Gastroesophageal sphincter (tissue), 4 donors: ENCODE measurements at regions not wholly inside any gene's neighbourhood (a gene's known extent, or its start where the extent isn't known, plus 50 kb on each side); places are given as distances from the start of the nearest gene placed in this dataset.

ENCODE experiments used
- ATAC-seq: fragments of 150-250 bp; one replicate; pipeline ENCODE4 v1.9.1; 2016; ENCODE audit warnings: mild to moderate bottlenecking, moderate library complexity
- H3K27ac ChIP-seq, 4 donors: fragments of 200-600 bp; sonication (generic) in 3 of 4; 1 replicate in 3 of 4; 2 replicates in 1 of 4; pipeline ENCODE4 v1.5.1; 2016 to 2019
- H3K27me3 ChIP-seq: fragments of 200-600 bp; sonication (generic); one replicate; pipeline ENCODE4 v1.5.1; 2019
- H3K36me3 ChIP-seq, 2 donors: fragments of 200-600 bp; sonication (generic); one replicate each; pipeline ENCODE4 v1.5.1; 2019; ENCODE audit warnings: control low read depth in 1 of 2
- H3K4me1 ChIP-seq, 3 donors: fragments of 200-600 bp; sonication (generic); 1 replicate in 2 of 3; 2 replicates in 1 of 3; pipeline ENCODE4 v1.5.1; 2016 to 2019; ENCODE audit warnings: control low read depth in 2 of 3
- H3K4me3 ChIP-seq, 2 donors: fragments of 200-600 bp; sonication (generic); one replicate each; pipeline ENCODE4 v1.5.1; 2019; ENCODE audit warnings: mild to moderate bottlenecking in 1 of 2, moderate library complexity in 1 of 2
- H3K9me3 ChIP-seq, 3 donors: fragments of 200-600 bp; sonication (generic); one replicate each; pipeline ENCODE4 v1.5.1; 2017 to 2019; ENCODE audit warnings: control low read depth in 2 of 3
- CTCF ChIP-seq, 4 experiments: fragments of 200-600 bp in 2 of 4; fragments of 450-650 bp in 2 of 4; sonication (generic) in 1 of 4; IDR thresholded peaks; one replicate each; pipeline ENCODE4 v1.5.1; 2017 to 2019; ENCODE audit warnings: antibody characterized with exemption in 4 of 4, mild to moderate bottlenecking in 2 of 4, moderate library complexity in 2 of 4
- EP300 ChIP-seq: sonication (generic); formaldehyde crosslinking; IDR thresholded peaks from one replicate; pipeline ENCODE4 v1.6.1; 2017; ENCODE audit warnings: antibody characterized with exemption, mild to moderate bottlenecking
- POLR2A ChIP-seq, 2 donors: fragments of 450-650 bp; IDR thresholded peaks; one replicate each; pipeline ENCODE4 v1.6.1; 2017; ENCODE audit warnings: antibody characterized with exemption in 2 of 2, mild to moderate bottlenecking in 2 of 2, moderate library complexity in 1 of 2
- POLR2AphosphoS5 ChIP-seq: sonication (generic); formaldehyde crosslinking; IDR thresholded peaks from one replicate; pipeline ENCODE4 v1.6.1; 2017; ENCODE audit warnings: antibody characterized with exemption
- WGBS, 2 donors: methylation state at CpG; one replicate each; pipeline ENCODE4 v1.1.5; 2018; ENCODE audit warnings: low coverage in 1 of 2; 5-methylcytosine and 5-hydroxymethylcytosine counted together

GRCh38 chr11:38221295-38221694 lies 1623.3 kb upstream of the RAG2 start:
- Histone ChIP-seq H3K9me3 (peaks cover 0 to 39% (median 0%) of the 10 kb centered on the region in 3 donors), H3K27me3 (no peaks in the 10 kb centered on the region), H3K27ac (no peak overlapping the region), H3K4me1 (no peaks in the 10 kb centered on the region), H3K4me3 (no peak overlapping the region), H3K36me3 (no peaks in the 10 kb centered on the region)
- no peak for ATAC-seq
- WGBS, 2 donors: 41 to 80% methylated on average over 2 of the region's 2 CpGs
- TF ChIP-seq CTCF (IDR thresholded peaks at IDR 0.05) (no peak), POLR2A (IDR thresholded peaks at IDR 0.05) (no peak)

- no peaks in the 10 kb centered on the region for H3K4me1 ChIP-seq
- peaks cover 0 to 24% (median 0%) of the 10 kb centered on the region in 3 donors for H3K9me3 ChIP-seq
- ATAC-seq: no peak
- no peaks in the 10 kb centered on the region for H3K36me3 ChIP-seq
- 51 to 61% methylated on average over 2 of the region's 2 CpGs for WGBS, 2 donors
- no peaks in the 10 kb centered on the region for H3K27me3 ChIP-seq
- no peak overlapping the region for H3K27ac ChIP-seq
- H3K4me3 ChIP-seq: no peak overlapping the region
- TF ChIP-seq EP300 (no peak), POLR2A (IDR thresholded peaks at IDR 0.05) (no peak), CTCF (IDR thresholded peaks at IDR 0.05) (no peak), POLR2AphosphoS5 (no peak)
Measured at GRCh38 chr11:38219636-38220035, 1621.6 kb upstream of the RAG2 start.

GRCh38 chr11:38208951-38209350 lies 1610.9 kb upstream of the RAG2 start:
- Histone ChIP-seq H3K9me3 (no peaks in the 10 kb centered on the region), H3K4me1 (no peaks in the 10 kb centered on the region), H3K27ac (no peak overlapping the region), H3K4me3 (no peak overlapping the region), H3K27me3 (no peaks in the 10 kb centered on the region), H3K36me3 (no peaks in the 10 kb centered on the region)
- TF ChIP-seq POLR2A (IDR thresholded peaks at IDR 0.05): no peak
- TF ChIP-seq EP300: no peak
- no peak for TF ChIP-seq CTCF (IDR thresholded peaks at IDR 0.05)
- TF ChIP-seq POLR2AphosphoS5: no peak
- no peak for ATAC-seq
- 63 to 86% methylated on average over 2 of the region's 2 CpGs for WGBS, 2 donors

- Histone ChIP-seq H3K4me3 (no peak overlapping the region), H3K27me3 (no peaks in the 10 kb centered on the region), H3K27ac (no peak overlapping the region), H3K9me3 (no peaks in the 10 kb centered on the region), H3K4me1 (no peaks in the 10 kb centered on the region), H3K36me3 (no peaks in the 10 kb centered on the region)
- TF ChIP-seq CTCF (IDR thresholded peaks at IDR 0.05) (no peak), POLR2A (IDR thresholded peaks at IDR 0.05) (no peak), POLR2AphosphoS5 (no peak), EP300 (no peak)
- WGBS, 2 donors: 65 to 69% methylated on average over 2 of the region's 2 CpGs
- ATAC-seq: no peak
Measured at GRCh38 chr11:38206663-38207062, 1608.6 kb upstream of the RAG2 start.

GRCh38 chr11:38191101-38191500 lies 1593.1 kb upstream of the RAG2 start:
- Histone ChIP-seq H3K4me3 (no peak overlapping the region), H3K4me1 (no peaks in the 10 kb centered on the region), H3K36me3 (no peaks in the 10 kb centered on the region), H3K27me3 (no peaks in the 10 kb centered on the region), H3K27ac (no peak overlapping the region), H3K9me3 (no peaks in the 10 kb centered on the region)
- ATAC-seq: no peak
- TF ChIP-seq POLR2A (IDR thresholded peaks at IDR 0.05): no peak
- no peak for TF ChIP-seq EP300
- no peak for TF ChIP-seq POLR2AphosphoS5
- TF ChIP-seq CTCF (IDR thresholded peaks at IDR 0.05): no peak
- WGBS, 2 donors: 67 to 92% methylated on average over 1 of the region's 1 CpG
